Fibroblast of the aortic adventitia (primary cell): ENCODE measurements at regions not wholly inside any gene's neighbourhood (a gene's known extent, or its start where the extent isn't known, plus 50 kb on each side); places are given as distances from the start of the nearest gene placed in this dataset.
"Not testable (repeated sequence)": the region's sequence is repeated elsewhere in the genome, so short reads cannot be mapped to it uniquely, and the experiment has no call there.

Experiments
- DNase-seq: peaks from one replicate; pipeline ENCODE4 v3.0.0-alpha.2; 2010; ENCODE audit warnings: low read depth
- H3K4me3 ChIP-seq: 2 replicates; pipeline ENCODE4 v1.5.1; 2011; ENCODE audit warnings: low read depth, mild to moderate bottlenecking, control low read depth, low read length, moderate library complexity
- CTCF ChIP-seq: IDR thresholded peaks from 2 replicates; pipeline ENCODE4 v1.5.1; 2011; ENCODE audit warnings: mild to moderate bottlenecking, low read length, control low read depth, inconsistent platforms; ENCODE audit not compliant: insufficient read depth

GRCh38 chr2:176781570-176782217 is 430.9 kb upstream of the HNRNPA3 start:
- TF ChIP-seq CTCF: no peak
- no peak for DNase-seq
- no peak overlapping the region for H3K4me3 ChIP-seq

GRCh38 chr2:176784633-176785200 is 427.9 kb upstream of the HNRNPA3 start:
- TF ChIP-seq CTCF: no peak
- no peak overlapping the region for H3K4me3 ChIP-seq
- DNase-seq: no peak

- DNase-seq: no peak
- no peak overlapping the region for H3K4me3 ChIP-seq
- no peak for TF ChIP-seq CTCF
Measured at GRCh38 chr2:176789751-176790150, 422.8 kb upstream of the HNRNPA3 start.

- TF ChIP-seq CTCF: no peak
- DNase-seq: no peak
- no peak overlapping the region for H3K4me3 ChIP-seq
Measured at GRCh38 chr2:176790468-176790867, 422.1 kb upstream of the HNRNPA3 start.

GRCh38 chr2:176793792-176794191 is 418.8 kb upstream of the HNRNPA3 start:
- no peak for DNase-seq
- no peak for TF ChIP-seq CTCF
- H3K4me3 ChIP-seq: no peak overlapping the region

- DNase-seq: no peak
- no peak for TF ChIP-seq CTCF
Measured at GRCh38 chr2:176794392-176794791, 418.2 kb upstream of the HNRNPA3 start.

GRCh38 chr2:176795823-176796222 is 416.8 kb upstream of the HNRNPA3 start:
- no peak overlapping the region for H3K4me3 ChIP-seq
- no peak for TF ChIP-seq CTCF
- DNase-seq: no peak

More at GRCh38 chr2:176794392-176794791, 418.2 kb upstream of the HNRNPA3 start:
- H3K4me3 ChIP-seq: no peak overlapping the region

- DNase-seq, H3K4me3 ChIP-seq: not testable (repeated sequence)
Measured at GRCh38 chr2:176796677-176797076, 415.9 kb upstream of the HNRNPA3 start.
